HFFc6 (cell line): ENCODE measurements at regions not wholly inside any gene's neighbourhood (a gene's known extent, or its start where the extent isn't known, plus 50 kb on each side); places are given as distances from the start of the nearest gene placed in this dataset.
"Not testable (repeated sequence)": the region's sequence is repeated elsewhere in the genome, so short reads cannot be mapped to it uniquely, and the experiment has no call there.

ENCODE experiments used
- DNase-seq: peaks from one replicate; pipeline ENCODE4 v3.0.0-alpha.2; 2018
- H3K27ac Mint-ChIP-seq: 2 replicates; pipeline ENCODE4 v1.8.0; 2020; ENCODE audit warnings: mild to moderate bottlenecking, mixed read lengths
- H3K27me3 Mint-ChIP-seq: 2 replicates; pipeline ENCODE4 v1.8.0; 2021; ENCODE audit warnings: mild to moderate bottlenecking, moderate library complexity, mixed read lengths; ENCODE audit not compliant: insufficient read depth
- H3K36me3 Mint-ChIP-seq: 2 replicates; pipeline ENCODE4 v1.8.0; 2021; ENCODE audit warnings: low read depth, mixed read lengths
- H3K4me1 Mint-ChIP-seq: 2 replicates; pipeline ENCODE4 v1.8.0; 2020; ENCODE audit warnings: low read depth, mixed read lengths
- H3K4me3 Mint-ChIP-seq: 2 replicates; pipeline ENCODE4 v1.8.0; 2020; ENCODE audit warnings: mild to moderate bottlenecking, moderate library complexity, mixed read lengths
- H3K9me3 Mint-ChIP-seq: 2 replicates; pipeline ENCODE4 v1.8.0; 2020; ENCODE audit warnings: mild to moderate bottlenecking, mixed read lengths
- CTCF ChIP-seq: fragments of 200-600 bp; sonication (generic); IDR thresholded peaks from 2 replicates; pipeline ENCODE4 v1.5.0; 2021; ENCODE audit warnings: antibody characterized with exemption, mild to moderate bottlenecking

- DNase-seq, result no peak
- no peak for TF ChIP-seq CTCF
- no peak overlapping the region for H3K27ac Mint-ChIP-seq
- H3K27me3 Mint-ChIP-seq, result peaks cover 28% of the 10 kb centered on the region
- H3K4me1 Mint-ChIP-seq, result no peaks in the 10 kb centered on the region
- H3K9me3 Mint-ChIP-seq, result peaks cover 1% of the 10 kb centered on the region
- H3K36me3 Mint-ChIP-seq, result no peaks in the 10 kb centered on the region
- H3K4me3 Mint-ChIP-seq, result no peak overlapping the region
Measured at GRCh38 chr10:33963729-33964128, 629.3 kb upstream of the NRP1 start.

DNA sequence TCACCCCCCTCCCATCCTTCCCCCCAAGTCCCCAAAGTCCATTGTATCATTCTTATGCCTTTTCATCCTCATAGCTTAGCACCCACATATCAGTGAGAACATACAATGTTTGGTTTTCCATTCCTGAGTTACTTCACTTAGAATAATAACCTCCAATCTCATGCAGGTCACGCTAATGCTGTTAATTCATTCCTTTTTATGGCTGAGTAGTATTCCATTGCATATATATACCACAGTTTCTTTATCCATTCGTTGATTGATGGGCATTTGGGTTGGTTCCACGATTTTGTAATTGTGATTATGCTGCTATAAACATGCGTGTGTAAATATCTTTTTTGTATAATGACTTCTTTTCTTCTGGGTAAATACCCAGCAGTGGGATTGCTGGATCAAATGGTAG, 621.9 kb upstream of the NRP1 start:
- H3K27me3 Mint-ChIP-seq, result peaks cover 12% of the 10 kb centered on the region

GRCh38 chr10:33955676-33956075, 621.2 kb upstream of the NRP1 start:
- peaks cover 7% of the 10 kb centered on the region for H3K4me1 Mint-ChIP-seq
- H3K9me3 Mint-ChIP-seq, result peaks cover 8% of the 10 kb centered on the region; the same call in 1 of the 2 replicates
- H3K36me3 Mint-ChIP-seq, result no peaks in the 10 kb centered on the region
- H3K27me3 Mint-ChIP-seq, result peaks cover 12% of the 10 kb centered on the region
- DNase-seq, result no peak
- H3K4me3 Mint-ChIP-seq, result no peak overlapping the region
- H3K27ac Mint-ChIP-seq, result no peak overlapping the region
- TF ChIP-seq CTCF, result no peak

More for the DNA sequence above, 621.9 kb upstream of the NRP1 start:
- DNase-seq, H3K4me3 Mint-ChIP-seq, H3K27ac Mint-ChIP-seq, H3K4me1 Mint-ChIP-seq, H3K9me3 Mint-ChIP-seq, H3K36me3 Mint-ChIP-seq: not testable (repeated sequence)

DNA sequence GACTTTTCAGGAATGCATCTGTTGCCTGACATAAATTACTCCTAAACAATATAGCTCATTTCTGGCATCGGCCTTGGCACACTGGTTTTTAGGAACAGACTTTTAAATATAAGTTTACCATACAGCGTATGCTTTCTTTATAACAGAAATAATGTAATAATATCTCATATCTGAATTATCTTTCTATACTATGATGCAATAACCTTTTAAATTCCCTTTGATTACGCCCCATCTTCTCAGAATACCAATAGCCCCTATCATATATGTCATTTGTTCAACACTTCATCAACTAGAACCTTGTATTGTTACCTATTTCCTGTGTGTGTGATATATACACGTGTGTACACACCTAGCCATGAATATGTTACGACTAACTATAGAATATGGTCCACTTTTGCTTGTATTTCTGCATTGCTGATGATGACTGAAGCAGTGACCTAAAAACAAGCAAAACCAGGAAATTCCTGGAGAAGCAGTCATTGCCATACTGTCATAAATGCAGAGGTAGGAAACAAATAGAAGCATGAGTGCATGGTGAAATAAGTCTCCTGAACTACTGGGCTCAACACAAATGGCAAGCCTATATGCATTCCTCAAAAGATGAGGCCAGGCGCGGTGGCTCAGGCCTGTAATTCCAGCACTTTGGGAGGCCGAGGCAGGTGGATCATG, 618.4 kb upstream of the NRP1 start:
- H3K36me3 Mint-ChIP-seq, result no peaks in the 10 kb centered on the region
- H3K27ac Mint-ChIP-seq, result no peak overlapping the region
- H3K27me3 Mint-ChIP-seq, result peaks cover 4% of the 10 kb centered on the region
- H3K4me3 Mint-ChIP-seq, result no peak overlapping the region
- peak; percentile 46 for DNase-seq
- no peak for TF ChIP-seq CTCF
- H3K9me3 Mint-ChIP-seq, result peaks cover 8% of the 10 kb centered on the region; the same call in 1 of the 2 replicates
- H3K4me1 Mint-ChIP-seq, result peaks cover 7% of the 10 kb centered on the region

- no peak for DNase-seq
- no peak for TF ChIP-seq CTCF
- no peaks in the 10 kb centered on the region for H3K9me3 Mint-ChIP-seq
- H3K36me3 Mint-ChIP-seq, result no peaks in the 10 kb centered on the region; the same call in 1 of the 2 replicates
- H3K27me3 Mint-ChIP-seq, result peaks cover 11% of the 10 kb centered on the region
- peaks cover 7% of the 10 kb centered on the region for H3K4me1 Mint-ChIP-seq
- no peak overlapping the region for H3K4me3 Mint-ChIP-seq
- H3K27ac Mint-ChIP-seq, result no peak overlapping the region
Measured at GRCh38 chr10:33950206-33950605, 615.7 kb upstream of the NRP1 start.

DNA sequence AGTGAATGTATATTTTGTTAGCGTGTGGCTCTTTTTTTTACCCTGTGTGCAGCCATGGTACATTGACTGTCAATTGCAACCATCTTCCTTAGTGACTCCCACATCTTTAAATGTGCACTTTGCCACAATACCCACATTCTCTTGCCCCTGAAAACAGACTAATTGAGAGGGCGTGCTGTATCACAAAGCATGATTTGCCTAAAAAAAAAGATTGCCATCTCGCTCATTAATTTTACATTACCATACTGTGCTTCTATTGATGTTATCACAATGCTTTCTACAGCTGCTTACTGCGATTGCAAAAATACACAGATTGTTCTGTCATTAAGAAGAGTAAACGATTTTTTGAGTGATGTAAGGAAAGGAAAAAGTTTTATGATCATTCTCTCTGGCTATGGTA, 613.1 kb upstream of the NRP1 start:
- Mint-ChIP-seq H3K27ac (no peak overlapping the region), H3K36me3 (no peaks in the 10 kb centered on the region; the same call in 1 of the 2 replicates), H3K4me3 (no peak overlapping the region), H3K27me3 (peaks cover 23% of the 10 kb centered on the region), H3K4me1 (peaks cover under 1% of the 10 kb centered on the region; the same call in 1 of the 2 replicates), H3K9me3 (no peaks in the 10 kb centered on the region)
- no peak for TF ChIP-seq CTCF
- no peak for DNase-seq
